H1 (cell line): ENCODE measurements at regions not wholly inside any gene's neighbourhood (a gene's known extent, or its start where the extent isn't known, plus 50 kb on each side); places are given as distances from the start of the nearest gene placed in this dataset.
A peak's percentile ranks its signal among the peaks of the same experiment; 100 is the strongest.

Experiments
- CTCF ChIA-PET: fragments of 300-600 bp; sonication (Branson Sonifier 250); formaldehyde crosslinking; loops from one replicate; lab custom pipeline; 2021; ENCODE audit not compliant: partially characterized antibody; lab: Charles Lee
- POLR2A ChIA-PET: fragments of 300-600 bp; sonication (Branson Sonifier 250); formaldehyde crosslinking; loops from one replicate; lab custom pipeline; 2021; ENCODE audit warnings: inconsistent platforms; ENCODE audit not compliant: partially characterized antibody; lab: Charles Lee
- DNase-seq, 2 experiments: peaks; one replicate each; pipeline versions ENCODE4 v3.0.0 to v3.0.0-alpha.2; 2010 to 2022; ENCODE audit warnings: low spot score in 2 of 2, low read depth in 1 of 2, mixed read lengths in 1 of 2
- FAIRE-seq: peaks from 2 replicates; lab custom pipeline; 2011; peaks lifted over from hg19 to GRCh38; lab: Jason Lieb, UNC
- H2AFZ ChIP-seq: 2 replicates; pipeline ENCODE4 v1.8.1; 2012; ENCODE audit warnings: low read length, inconsistent platforms
- H2AK5ac ChIP-seq: 2 replicates; pipeline ENCODE4 v1.6.1; 2013; ENCODE audit warnings: low read depth, low read length
- H2BK120ac ChIP-seq: replicated peaks from 2 replicates; pipeline ENCODE3; 2013; ENCODE audit warnings: low read depth, low read length, inconsistent platforms
- H2BK12ac ChIP-seq: 2 replicates; pipeline ENCODE4 v1.6.1; 2013; ENCODE audit warnings: low read depth, low read length
- H2BK15ac ChIP-seq: 2 replicates; pipeline ENCODE4 v1.6.1; 2013; ENCODE audit warnings: low read length
- H2BK20ac ChIP-seq: 2 replicates; pipeline ENCODE4 v1.6.1; 2013; ENCODE audit warnings: low read length
- H2BK5ac ChIP-seq: 2 replicates; pipeline ENCODE4 v1.6.1; 2013; ENCODE audit warnings: low read depth, low read length
- H3K14ac ChIP-seq: 2 replicates; pipeline ENCODE4 v1.6.1; 2013; ENCODE audit warnings: inconsistent platforms; ENCODE audit not compliant: insufficient read length
- H3K18ac ChIP-seq: 2 replicates; pipeline ENCODE4 v1.6.1; 2013; ENCODE audit warnings: low read length; ENCODE audit errors: extremely low read depth
- H3K23ac ChIP-seq: 2 replicates; pipeline ENCODE4 v1.6.1; 2013; ENCODE audit warnings: inconsistent platforms; ENCODE audit not compliant: insufficient read length
- H3K23me2 ChIP-seq: 2 replicates; pipeline ENCODE4 v1.6.1; 2013; ENCODE audit warnings: low read depth, low read length
- H3K27ac ChIP-seq: 2 replicates; pipeline ENCODE4 v1.6.1; 2011; ENCODE audit warnings: low read depth, low read length, inconsistent platforms
- H3K27me3 ChIP-seq, 4 experiments: replicated peaks in 1 of 4; 1 replicate in 1 of 4; 2 replicates in 3 of 4; pipeline versions ENCODE4 v1.6.1 to v1.8.1; 2011 to 2013; ENCODE audit warnings: low read length in 3 of 4, mild to moderate bottlenecking in 3 of 4, inconsistent platforms in 2 of 4, mixed read lengths in 2 of 4, moderate library complexity in 1 of 4; ENCODE audit not compliant: control insufficient read depth in 3 of 4, insufficient read depth in 3 of 4; ENCODE audit errors: extremely low read depth in 1 of 4
- H3K36me3 ChIP-seq, 4 experiments: 2 replicates each; pipeline versions ENCODE4 v1.6.1 to v1.8.1; 2011 to 2013; ENCODE audit warnings: mild to moderate bottlenecking in 4 of 4, low read length in 3 of 4, moderate library complexity in 2 of 4, control low read depth in 1 of 4, inconsistent platforms in 1 of 4; ENCODE audit not compliant: insufficient read depth in 4 of 4, control insufficient read depth in 2 of 4
- H3K4ac ChIP-seq: replicated peaks from 2 replicates; pipeline ENCODE3; 2013; ENCODE audit warnings: low read length, low read depth, mixed read lengths, inconsistent platforms; ENCODE audit not compliant: insufficient read length
- H3K4me1 ChIP-seq, 4 experiments: replicated peaks in 1 of 4; 1 replicate in 1 of 4; 2 replicates in 3 of 4; pipeline versions ENCODE4 v1.6.1 to v1.8.1; 2011 to 2013; ENCODE audit warnings: low read length in 3 of 4, inconsistent platforms in 2 of 4, mixed read lengths in 1 of 4; ENCODE audit not compliant: insufficient read depth in 4 of 4, control insufficient read depth in 3 of 4
- H3K4me2 ChIP-seq, 2 experiments: 2 replicates each; pipeline versions ENCODE4 v1.6.1 to v1.8.1; 2011 to 2013; ENCODE audit warnings: low read depth in 2 of 2, low read length in 2 of 2, control low read depth in 1 of 2, inconsistent platforms in 1 of 2, mild to moderate bottlenecking in 1 of 2; ENCODE audit not compliant: insufficient read depth in 1 of 2
- H3K4me3 ChIP-seq, 4 experiments: fragments of 200-600, 300-600 bp in 1 of 4; sonication (generic), shearing (Covaris generic), sonication (Bioruptor Twin) in 1 of 4; 2 replicates each; pipeline versions ENCODE4 v1.5.1 to v1.8.1; 2011 to 2016; ENCODE audit warnings: low read length in 4 of 4, low read depth in 3 of 4, control low read depth in 2 of 4, inconsistent platforms in 2 of 4, mild to moderate bottlenecking in 2 of 4, mixed read lengths in 1 of 4, moderate library complexity in 1 of 4; ENCODE audit not compliant: insufficient read depth in 2 of 4; ENCODE audit errors: extremely low read depth in 1 of 4
- H3K56ac ChIP-seq: replicated peaks from 2 replicates; pipeline ENCODE3; 2013; ENCODE audit warnings: low read depth, mild to moderate bottlenecking, mixed read lengths, low read length, inconsistent platforms; ENCODE audit not compliant: insufficient read length
- H3K79me1 ChIP-seq: 2 replicates; pipeline ENCODE4 v1.6.1; 2013; ENCODE audit warnings: low read depth, low read length, control low read depth
- H3K79me2 ChIP-seq, 2 experiments: 2 replicates each; pipeline versions ENCODE4 v1.6.1 to v1.8.1; 2012 to 2013; ENCODE audit warnings: low read length in 2 of 2, mild to moderate bottlenecking in 2 of 2, inconsistent platforms in 1 of 2; ENCODE audit not compliant: insufficient read depth in 2 of 2, control insufficient read depth in 1 of 2
- H3K9ac ChIP-seq, 4 experiments: replicated peaks in 1 of 4; 1 replicate in 1 of 4; 2 replicates in 3 of 4; pipeline versions ENCODE4 v1.6.1 to v1.8.1; 2011 to 2013; ENCODE audit warnings: low read depth in 3 of 4, low read length in 3 of 4, control low read depth in 2 of 4, mild to moderate bottlenecking in 2 of 4, moderate library complexity in 2 of 4, inconsistent platforms in 1 of 4; ENCODE audit errors: extremely low read depth in 1 of 4
- H3K9me3 ChIP-seq, 2 experiments: 2 replicates each; pipeline versions ENCODE4 v1.6.1 to v1.8.1; 2012 to 2013; ENCODE audit warnings: mild to moderate bottlenecking in 2 of 2, moderate library complexity in 2 of 2, control low read depth in 1 of 2, inconsistent platforms in 1 of 2, low read depth in 1 of 2, low read length in 1 of 2, mixed read lengths in 1 of 2; ENCODE audit not compliant: insufficient read depth in 2 of 2
- H4K20me1 ChIP-seq, 2 experiments: replicated peaks in 1 of 2; 2 replicates each; pipeline versions ENCODE3 to v1.8.1; 2011 to 2013; ENCODE audit warnings: inconsistent platforms in 2 of 2, low read length in 2 of 2, mild to moderate bottlenecking in 1 of 2; ENCODE audit not compliant: insufficient read depth in 2 of 2, control insufficient read depth in 1 of 2
- H4K5ac ChIP-seq: 2 replicates; pipeline ENCODE4 v1.6.1; 2013; ENCODE audit warnings: low read length, low read depth, mixed read lengths, inconsistent platforms; ENCODE audit not compliant: insufficient read length
- H4K8ac ChIP-seq: 2 replicates; pipeline ENCODE4 v1.8.0; 2013; ENCODE audit warnings: mild to moderate bottlenecking, moderate library complexity, low read length, inconsistent platforms; ENCODE audit not compliant: insufficient read depth; ENCODE audit errors: extremely low read depth
- H4K91ac ChIP-seq: replicated peaks from 2 replicates; pipeline ENCODE3; 2013; ENCODE audit warnings: low read length, mixed read lengths, inconsistent platforms; ENCODE audit not compliant: insufficient read length
- BRCA1 ChIP-seq: IDR thresholded peaks from 2 replicates; pipeline ENCODE4 v1.6.1; 2012; ENCODE audit warnings: low read depth, low read length, improper control_type of control experiment
- CBX8 ChIP-seq: fragments of 300-800, 300-1000 bp; sonication (generic); IDR thresholded peaks from 2 replicates; pipeline ENCODE4 v1.7.1; 2016; ENCODE audit warnings: low read depth, low read length, borderline replicate concordance
- CHD1 ChIP-seq: IDR thresholded peaks from 2 replicates; pipeline ENCODE4 v1.6.1; 2012; ENCODE audit warnings: low read depth, low read length, improper control_type of control experiment
- CTBP2 ChIP-seq: IDR thresholded peaks from 2 replicates; pipeline ENCODE4 v1.7.0; 2011; ENCODE audit warnings: borderline replicate concordance, mild to moderate bottlenecking, moderate library complexity, mixed read lengths, low read length; ENCODE audit not compliant: insufficient read depth, insufficient read length
- KDM4A ChIP-seq: IDR thresholded peaks from one replicate; pipeline ENCODE4 v1.7.1; 2012; ENCODE audit warnings: low read depth, mild to moderate bottlenecking, moderate library complexity, low read length, inconsistent platforms; ENCODE audit not compliant: severe bottlenecking
- NANOG ChIP-seq: IDR thresholded peaks from 2 replicates; pipeline ENCODE4 v1.6.1; 2011; ENCODE audit warnings: low read length, low read depth, mild to moderate bottlenecking, inconsistent platforms; ENCODE audit not compliant: insufficient read depth, poor library complexity, severe bottlenecking
- RXRA ChIP-seq: IDR thresholded peaks from 2 replicates; pipeline ENCODE4 v1.6.1; 2011; ENCODE audit warnings: low read depth, mild to moderate bottlenecking, low read length, moderate library complexity; ENCODE audit not compliant: insufficient read depth
- SIX5 ChIP-seq: IDR thresholded peaks from 2 replicates; pipeline ENCODE4 v1.6.1; 2011; ENCODE audit warnings: mild to moderate bottlenecking, low read depth, low read length
- TCF12 ChIP-seq: IDR thresholded peaks from 2 replicates; pipeline ENCODE4 v1.6.1; 2011; ENCODE audit warnings: low read depth, mild to moderate bottlenecking, low read length
- WGBS, 2 experiments: shearing (Covaris generic) in 1 of 2; methylation state at CpG; one replicate each; pipeline versions ENCODE4 v1.1.6 to v1.1.7; 2013 to 2015; ENCODE audit warnings: low lambda C conversion rate in 2 of 2, mixed read lengths in 2 of 2, inconsistent platforms in 1 of 2, low coverage in 1 of 2, missing lambda C conversion rate in 1 of 2; ENCODE audit not compliant: insufficient replicate concordance in 2 of 2, insufficient coverage in 1 of 2, insufficient read length in 1 of 2; ENCODE audit errors: extremely low coverage in 1 of 2, missing lambda C conversion rate in 1 of 2; 5-methylcytosine and 5-hydroxymethylcytosine counted together
- TF ChIP-seq, protein P1 (sequence below): IDR thresholded peaks from 2 replicates; pipeline ENCODE4 v1.6.1; 2012; ENCODE audit warnings: inconsistent platforms

DNA sequence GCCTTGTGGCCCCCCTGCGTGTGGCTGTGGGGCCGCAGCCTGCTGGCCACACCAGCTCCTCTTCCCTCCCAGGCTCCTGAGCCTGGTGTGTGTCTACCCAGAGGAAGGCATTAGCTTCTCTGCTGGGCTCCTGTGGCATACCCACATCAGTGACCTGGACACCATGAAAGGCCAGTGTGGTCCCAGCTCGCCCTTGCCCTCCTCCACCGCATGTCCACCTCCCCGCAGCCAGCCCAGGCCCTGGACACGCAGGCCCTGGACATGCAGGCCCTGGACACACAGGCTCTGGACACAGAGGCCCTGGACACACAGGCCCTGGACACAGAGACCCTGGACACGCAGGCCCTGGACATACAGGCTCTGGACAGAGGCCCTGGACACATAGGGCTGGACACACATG is 153.4 kb upstream of the PPP1R26 start:
- H3K36me3 ChIP-seq = no peaks in the 10 kb centered on the region
- DNase-seq = no peak
- H2AFZ ChIP-seq = no peak overlapping the region
- H3K4me3 ChIP-seq = no peak overlapping the region
- no peaks in the 10 kb centered on the region for H3K79me2 ChIP-seq
- H3K4me2 ChIP-seq = no peak overlapping the region
- peak overlapping the region; percentile 60; the same call in 1 of the 2 replicates for H2BK12ac ChIP-seq
- no peaks in the 10 kb centered on the region; the same call in 1 of the 2 replicates for H3K23me2 ChIP-seq
- H3K4me1 ChIP-seq = peaks cover 0 to 5% (median 0%) of the 10 kb centered on the region in 4 experiments; a peak in 1 of 7 replicates
- H4K91ac ChIP-seq = peak overlapping the region; percentile 66
- H4K8ac ChIP-seq = peak overlapping the region; percentile 35; the same call in 1 of the 2 replicates
- no peak overlapping the region for H2BK20ac ChIP-seq
- ChIA-PET CTCF (no interaction called here), POLR2A (no interaction called here)
- H4K20me1 ChIP-seq = peaks cover 0 to 2% of the 10 kb centered on the region in 2 experiments
- H2BK120ac ChIP-seq = no peak overlapping the region
- no peak overlapping the region for H3K9ac ChIP-seq
- H3K4ac ChIP-seq = no peak overlapping the region
- H3K23ac ChIP-seq = no peak overlapping the region
- no peak overlapping the region for H4K5ac ChIP-seq
- no peak for FAIRE-seq
- no peaks in the 10 kb centered on the region for H3K27me3 ChIP-seq
- H2BK15ac ChIP-seq = no peak overlapping the region
- H3K79me1 ChIP-seq = no peaks in the 10 kb centered on the region
- H2BK5ac ChIP-seq = no peak overlapping the region
- no peak overlapping the region for H2AK5ac ChIP-seq
- H3K9me3 ChIP-seq = peaks cover 7 to 15% of the 10 kb centered on the region in 2 experiments; a peak in 3 of 4 replicates
- no peak overlapping the region for H3K27ac ChIP-seq
- no peak overlapping the region for H3K56ac ChIP-seq
- H3K18ac ChIP-seq = no peak overlapping the region
- 89% methylated on average over 7 of the region's 7 CpGs; no CpG with 5 or more reads in 1 of the 2 experiments for WGBS, 2 experiments
- TF ChIP-seq KDM4A (no peak), CTBP2 (no peak), SIX5 (no peak), CHD1 (no peak), CBX8 (no peak), NANOG (no peak), TCF12 (no peak), BRCA1 (no peak), RXRA (no peak)
- TF ChIP-seq, protein P1, sequence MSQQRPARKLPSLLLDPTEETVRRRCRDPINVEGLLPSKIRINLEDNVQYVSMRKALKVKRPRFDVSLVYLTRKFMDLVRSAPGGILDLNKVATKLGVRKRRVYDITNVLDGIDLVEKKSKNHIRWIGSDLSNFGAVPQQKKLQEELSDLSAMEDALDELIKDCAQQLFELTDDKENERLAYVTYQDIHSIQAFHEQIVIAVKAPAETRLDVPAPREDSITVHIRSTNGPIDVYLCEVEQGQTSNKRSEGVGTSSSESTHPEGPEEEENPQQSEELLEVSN = no peak
- H3K14ac ChIP-seq = no peak overlapping the region
